GM12873 (cell line): ENCODE measurements at regions not wholly inside any gene's neighbourhood (a gene's known extent, or its start where the extent isn't known, plus 50 kb on each side); places are given as distances from the start of the nearest gene placed in this dataset.

Experiments
- CTCF ChIP-seq: IDR thresholded peaks from 2 replicates; pipeline ENCODE4 v1.5.1; 2012; ENCODE audit warnings: low read depth, mild to moderate bottlenecking, moderate library complexity, low read length, control low read depth; ENCODE audit not compliant: insufficient read depth; ENCODE audit errors: missing control alignments

GRCh38 chr5:74446725-74447241 is 193.7 kb downstream of the ENC1 start:
- no peak for TF ChIP-seq CTCF

- no peak for TF ChIP-seq CTCF
Observed at GRCh38 chr5:74442466-74442865, 198.1 kb downstream of the ENC1 start.

GRCh38 chr5:74441616-74442015 is 198.9 kb downstream of the ENC1 start:
- no peak for TF ChIP-seq CTCF

GRCh38 chr5:74440341-74440740 is 200.2 kb downstream of the ENC1 start:
- TF ChIP-seq CTCF: no peak

GRCh38 chr5:74433896-74434829 is 206.4 kb downstream of the ENC1 start:
- TF ChIP-seq CTCF: no peak

- TF ChIP-seq CTCF: no peak
Observed at GRCh38 chr5:74433255-74433895, 207.2 kb downstream of the ENC1 start.

GRCh38 chr5:74432721-74433120 is 207.8 kb downstream of the ENC1 start:
- no peak for TF ChIP-seq CTCF
